PC-3 (cell line): ENCODE measurements at regions not wholly inside any gene's neighbourhood (a gene's known extent, or its start where the extent isn't known, plus 50 kb on each side); places are given as distances from the start of the nearest gene placed in this dataset.
"Not testable (repeated sequence)": the region's sequence is repeated elsewhere in the genome, so short reads cannot be mapped to it uniquely, and the experiment has no call there.

Experiments
- ATAC-seq: fragments of 200-7000 bp; cut with Tn5 transposase; 2 replicates; pipeline ENCODE4 v1.9.1; 2020; ENCODE audit warnings: mild to moderate bottlenecking, moderate library complexity
- BruUV-seq: library from RNA; stranded (reverse); fragments of 400-500 nt; replicated peaks from 2 replicates; lab custom pipeline; 2021; lab: Mats Ljungman, UMichigan
- CTCF ChIA-PET: fragments of 300-600 bp; sonication (Branson Sonifier 250); formaldehyde crosslinking; loops from one replicate; lab custom pipeline; 2022; ENCODE audit warnings: antibody characterized with exemption; lab: Charles Lee
- POLR2A ChIA-PET: fragments of 300-600 bp; sonication (Branson Sonifier 250); formaldehyde crosslinking; loops from one replicate; lab custom pipeline; 2022; ENCODE audit warnings: antibody characterized with exemption; ENCODE audit not compliant: unreplicated experiment; lab: Charles Lee
- DNase-seq: peaks from one replicate; pipeline ENCODE4 v3.0.0-alpha.2; 2015
- H2AFZ ChIP-seq: fragments of 300-600 bp; sonication (generic); 2 replicates; pipeline ENCODE4 v1.6.0; 2016; ENCODE audit warnings: antibody characterized with exemption, low read length
- H3F3A ChIP-seq: fragments of 300-600 bp; sonication (generic); one replicate; pipeline ENCODE4 v1.6.0; 2017; ENCODE audit warnings: antibody characterized with exemption, low read length, control low read depth, mild to moderate bottlenecking; ENCODE audit not compliant: unreplicated experiment
- H3K27ac ChIP-seq: fragments of 300-600 bp; sonication (generic); 2 replicates; pipeline ENCODE4 v1.5.1; 2016; ENCODE audit warnings: mild to moderate bottlenecking, low read length
- H3K27me3 ChIP-seq: fragments of 300-600 bp; sonication (generic); 2 replicates; pipeline ENCODE4 v1.6.1; 2016; ENCODE audit warnings: low read length, mixed read lengths
- H3K36me3 ChIP-seq: fragments of 300-600 bp; sonication (generic); 2 replicates; pipeline ENCODE4 v1.6.1; 2016; ENCODE audit warnings: low read depth, mixed run types, low read length, mixed read lengths
- H3K4me1 ChIP-seq: fragments of 300-600 bp; sonication (generic); 2 replicates; pipeline ENCODE4 v1.5.1; 2016; ENCODE audit warnings: low read length; ENCODE audit not compliant: insufficient read depth
- H3K4me2 ChIP-seq: fragments of 300-600 bp; sonication (generic); 2 replicates; pipeline ENCODE4 v1.6.0; 2016; ENCODE audit warnings: low read length
- H3K4me3 ChIP-seq: fragments of 300-600 bp; sonication (generic); 2 replicates; pipeline ENCODE4 v1.5.1; 2016; ENCODE audit warnings: mild to moderate bottlenecking, low read length, mixed read lengths
- H3K79me2 ChIP-seq: fragments of 300-600 bp; sonication (generic); 2 replicates; pipeline ENCODE4 v1.6.1; 2017; ENCODE audit warnings: low read length, mixed read lengths
- H3K9ac ChIP-seq: fragments of 300-600 bp; sonication (generic); 2 replicates; pipeline ENCODE4 v1.6.0; 2016; ENCODE audit warnings: mild to moderate bottlenecking, low read length
- H3K9me2 ChIP-seq: fragments of 300-600 bp; sonication (generic); replicated peaks from 2 replicates; pipeline ENCODE4 v1.6.1; 2016; ENCODE audit warnings: mixed run types, low read length, mixed read lengths
- H3K9me3 ChIP-seq: fragments of 300-600 bp; sonication (generic); 2 replicates; pipeline ENCODE4 v1.6.1; 2016; ENCODE audit warnings: low read length, mixed read lengths
- H4K20me1 ChIP-seq: fragments of 300-600 bp; sonication (generic); 2 replicates; pipeline ENCODE4 v1.6.1; 2016; ENCODE audit warnings: low read length, mixed read lengths
- CTCF ChIP-seq: fragments of 300-600 bp; sonication (generic); conservative IDR thresholded peaks from 2 replicates; pipeline ENCODE4 v1.5.1; 2017; ENCODE audit warnings: antibody characterized with exemption, low read depth, mild to moderate bottlenecking, low read length
- EZH2 ChIP-seq: fragments of 300-600 bp; sonication (generic); IDR thresholded peaks from one replicate; pipeline ENCODE4 v1.6.1; 2017; ENCODE audit warnings: antibody characterized with exemption, mild to moderate bottlenecking, low read length; ENCODE audit not compliant: unreplicated experiment
- EZH2phosphoT487 ChIP-seq: fragments of 300-600 bp; sonication (generic); IDR thresholded peaks from 2 replicates; pipeline ENCODE4 v1.6.1; 2018; ENCODE audit warnings: mild to moderate bottlenecking, antibody characterized with exemption, low read length, borderline replicate concordance
- intact Hi-C: fragments of 100-400 bp; cut with micrococcal nuclease; formaldehyde crosslinking; loops from 2 replicates; pipeline ENCODE4 v1.9.0; 2023

- Histone ChIP-seq H3F3A (no peaks in the 10 kb centered on the region), H3K27me3 (no peaks in the 10 kb centered on the region), H3K36me3 (peaks cover 4% of the 10 kb centered on the region; the same call in 1 of the 2 replicates), H3K4me3 (no peak overlapping the region), H3K27ac (no peak overlapping the region), H3K4me1 (no peaks in the 10 kb centered on the region), H3K79me2 (no peaks in the 10 kb centered on the region), H2AFZ (no peak overlapping the region), H3K4me2 (no peak overlapping the region), H3K9me3 (peaks cover 16% of the 10 kb centered on the region), H4K20me1 (no peaks in the 10 kb centered on the region), H3K9me2 (no peaks in the 10 kb centered on the region), H3K9ac (no peak overlapping the region)
- TF ChIP-seq EZH2phosphoT487 (no peak), EZH2 (no peak), CTCF (no peak)
- no peak; the same call in 1 of the 2 replicates for ATAC-seq
- intact Hi-C loops, result no loop called here
- DNase-seq, result no peak
- no TSS peak for BruUV-seq
- CTCF ChIA-PET, result no interaction called here
- POLR2A ChIA-PET, result no interaction called here
These were observed 724.6 kb upstream of the NRP1 start for GRCh38 chr10:34058845-34059614.

GRCh38 chr10:34055410-34055985, 721.0 kb upstream of the NRP1 start:
- H3K4me2 ChIP-seq, CTCF ChIA-PET: not testable (repeated sequence)

GRCh38 chr10:34049887-34050286, 715.4 kb upstream of the NRP1 start:
- DNase-seq (peak; percentile 61), ATAC-seq (peak; percentile 64)
- no TSS peak for BruUV-seq
- Histone ChIP-seq H3K27me3 (no peaks in the 10 kb centered on the region), H3K79me2 (no peaks in the 10 kb centered on the region), H3K9me2 (no peaks in the 10 kb centered on the region), H3K4me2 (peak overlapping the region; percentile 0; the same call in 1 of the 2 replicates), H3K36me3 (no peaks in the 10 kb centered on the region), H3F3A (no peaks in the 10 kb centered on the region), H4K20me1 (no peaks in the 10 kb centered on the region), H3K9ac (no peak overlapping the region), H3K27ac (no peak overlapping the region), H3K4me3 (no peak overlapping the region), H3K4me1 (peaks cover 13% of the 10 kb centered on the region; the same call in 1 of the 2 replicates), H2AFZ (peak overlapping the region; percentile 2; the same call in 1 of the 2 replicates), H3K9me3 (no peaks in the 10 kb centered on the region; the same call in 1 of the 2 replicates)
- intact Hi-C loops, result no loop called here
- POLR2A ChIA-PET, result interaction anchor here (0.5 kb wide), 1 partner anchor 715 kb away, joined by 25 read pairs; the partner anchor contains the start of gene NRP1
- CTCF ChIA-PET, result no interaction called here
- no peak for TF ChIP-seq CTCF
- TF ChIP-seq EZH2phosphoT487, result no peak
- TF ChIP-seq EZH2, result no peak

More at GRCh38 chr10:34055410-34055985, 721.0 kb upstream of the NRP1 start:
- H3K9ac ChIP-seq, H3K9me2 ChIP-seq, H3K27ac ChIP-seq, H4K20me1 ChIP-seq, DNase-seq, H3K4me1 ChIP-seq, intact Hi-C loops, H3F3A ChIP-seq, H3K27me3 ChIP-seq, H2AFZ ChIP-seq, H3K36me3 ChIP-seq, H3K4me3 ChIP-seq, ATAC-seq, POLR2A ChIA-PET, H3K79me2 ChIP-seq, H3K9me3 ChIP-seq, BruUV-seq: not testable (repeated sequence)
